HT1080 (cell line): ENCODE measurements at regions not wholly inside any gene's neighbourhood (a gene's known extent, or its start where the extent isn't known, plus 50 kb on each side); places are given as distances from the start of the nearest gene placed in this dataset.

Experiments
- DNase-seq: peaks from one replicate; pipeline ENCODE4 v3.0.0-alpha.2; 2015; ENCODE audit warnings: low read depth

DNA sequence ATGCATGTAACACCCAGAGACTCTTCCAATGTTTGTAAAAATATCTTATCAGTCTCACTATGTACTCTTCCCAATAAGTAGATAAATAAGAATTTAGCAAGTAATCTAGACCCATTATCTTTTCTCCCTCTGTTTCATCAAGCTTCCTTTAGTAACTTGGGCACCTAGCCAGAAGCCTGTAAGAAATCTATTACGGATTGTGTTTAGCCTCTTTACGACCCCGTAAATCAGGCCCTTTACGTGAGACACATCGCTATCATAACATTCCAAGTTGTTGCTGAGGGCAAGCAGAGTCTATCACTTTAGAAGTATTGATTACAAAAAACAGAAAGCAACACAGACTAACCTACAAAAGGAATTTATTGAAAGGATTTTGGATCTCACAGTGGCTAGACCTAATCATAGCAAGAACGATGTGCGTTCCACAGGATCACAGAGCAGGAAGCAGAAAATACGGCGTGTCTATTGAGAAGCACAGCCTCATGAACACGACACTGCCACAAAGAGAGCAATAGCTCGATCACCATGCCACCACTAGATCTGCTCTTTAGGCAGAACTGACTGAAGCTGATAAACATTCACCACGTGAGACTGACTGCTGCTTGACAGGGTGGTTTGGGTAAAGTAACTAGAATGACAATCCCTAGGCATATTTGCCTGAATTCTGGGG is 922.1 kb downstream of the AMY1C start:
- no peak for DNase-seq

- DNase-seq, result no peak
Observed at GRCh38 chr1:104699433-104699832, 949.7 kb downstream of the AMY1C start.

DNA sequence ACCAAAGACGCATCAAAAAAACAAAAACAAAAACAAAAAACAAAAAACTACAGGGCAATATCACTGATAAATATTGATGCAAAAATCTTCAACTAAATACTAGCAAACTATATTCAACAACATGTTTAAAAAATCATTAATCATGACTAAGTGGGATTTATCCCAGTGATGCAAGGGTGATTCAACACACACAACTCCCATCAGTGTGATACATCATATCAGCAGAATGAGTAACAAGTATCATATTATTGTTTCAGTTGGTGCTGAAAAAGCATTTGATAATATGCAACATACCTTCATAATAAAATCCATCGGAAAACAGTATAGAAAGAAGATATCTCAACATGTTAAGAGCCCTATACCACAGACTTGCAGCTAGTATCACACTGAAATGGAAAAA is 953.0 kb downstream of the AMY1C start:
- peak; percentile 48 for DNase-seq

GRCh38 chr1:104706631-104707147 is 957.0 kb downstream of the AMY1C start:
- DNase-seq, result peak; percentile 76

DNA sequence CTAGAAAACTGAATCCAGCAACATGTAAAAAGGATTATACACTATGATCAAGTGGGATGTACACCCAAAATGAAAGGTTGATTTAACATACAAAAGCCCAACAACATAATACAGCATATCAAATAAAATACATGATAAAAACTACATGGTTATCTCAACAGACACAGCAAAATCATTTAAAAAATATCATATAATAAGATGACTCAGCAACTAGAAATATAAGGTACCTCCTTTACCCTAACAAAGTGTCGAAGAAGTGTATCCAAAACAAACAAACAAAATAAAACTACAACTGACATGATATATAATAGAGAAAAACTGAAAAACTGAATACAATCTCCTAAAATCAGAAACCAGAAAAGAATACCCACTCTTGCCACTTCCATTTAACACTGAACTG is 969.1 kb downstream of the AMY1C start:
- no peak for DNase-seq

DNA sequence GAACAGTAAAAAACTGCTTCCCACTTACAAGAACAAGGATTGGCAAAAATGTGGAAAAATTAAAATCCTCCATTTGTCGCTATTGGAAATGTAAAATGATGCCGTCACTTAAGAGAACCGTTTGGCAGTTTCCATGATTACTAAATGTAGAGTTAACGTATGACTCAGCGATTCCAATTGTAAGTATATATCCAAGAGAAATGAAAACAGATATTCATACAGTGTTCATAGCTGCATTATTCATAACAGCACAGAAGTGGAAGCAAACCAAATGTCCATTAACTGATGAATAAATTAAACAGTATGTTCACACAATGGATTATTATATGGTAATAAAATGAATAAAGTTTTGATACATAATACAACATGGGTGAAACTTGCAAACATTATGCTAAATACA is 971.0 kb downstream of the AMY1C start:
- no peak for DNase-seq

GRCh38 chr1:104726917-104727316 is 977.2 kb downstream of the AMY1C start:
- DNase-seq, result no peak

GRCh38 chr1:104733866-104734265 is 984.2 kb downstream of the AMY1C start:
- DNase-seq, result no peak

- no peak for DNase-seq
Observed at GRCh38 chr1:104745875-104746274, 996.2 kb downstream of the AMY1C start.

- no peak for DNase-seq
Observed at GRCh38 chr1:104746994-104747393, 997.3 kb downstream of the AMY1C start.

DNA sequence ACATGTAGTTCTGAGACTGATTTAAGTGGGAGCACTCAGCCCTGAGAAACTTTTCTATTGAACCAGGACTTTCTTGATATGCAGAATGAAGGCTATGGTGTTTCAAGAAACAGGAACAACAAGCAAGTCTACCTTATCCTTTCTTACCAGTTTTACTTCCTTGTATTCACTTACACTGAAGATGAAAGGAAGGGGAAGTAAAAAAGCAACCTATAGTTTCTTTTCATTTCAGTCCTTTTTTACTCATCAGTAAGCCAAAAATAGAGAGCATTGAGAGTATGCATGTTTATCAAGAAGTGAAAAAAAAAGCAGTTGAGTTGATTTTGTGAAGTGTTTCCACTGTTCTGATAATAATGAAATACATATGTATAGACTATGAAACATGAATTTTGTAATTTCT is 1010.3 kb downstream of the AMY1C start:
- DNase-seq, result no peak

DNA sequence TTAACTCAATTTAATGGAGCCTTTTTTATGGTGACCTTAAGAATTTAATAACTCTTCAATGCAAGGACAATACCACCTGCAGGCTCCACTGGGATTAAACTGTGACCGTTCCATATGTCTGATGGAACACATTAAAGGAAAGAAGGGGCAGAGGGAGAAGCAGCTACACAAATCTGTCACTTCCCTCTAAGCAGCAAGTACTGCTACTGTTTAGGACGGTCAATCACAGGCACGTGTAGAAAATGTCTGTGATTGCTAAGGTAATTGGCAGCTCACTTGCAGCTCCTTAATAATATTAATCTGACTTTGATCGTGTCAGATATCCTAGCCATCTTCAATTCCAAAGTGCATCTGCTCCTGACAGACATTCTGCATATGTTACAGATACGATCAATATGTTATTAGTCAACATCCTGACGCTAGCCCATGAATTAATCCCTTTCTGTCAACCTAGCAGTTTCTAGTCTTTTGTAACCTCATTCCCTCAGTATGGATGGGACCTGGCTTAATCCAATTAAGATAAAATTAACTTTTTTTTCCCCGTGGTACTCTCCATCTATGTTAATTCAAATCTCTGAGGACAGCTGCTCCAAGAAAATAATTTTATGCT is 1012.4 kb downstream of the AMY1C start:
- no peak for DNase-seq

DNA sequence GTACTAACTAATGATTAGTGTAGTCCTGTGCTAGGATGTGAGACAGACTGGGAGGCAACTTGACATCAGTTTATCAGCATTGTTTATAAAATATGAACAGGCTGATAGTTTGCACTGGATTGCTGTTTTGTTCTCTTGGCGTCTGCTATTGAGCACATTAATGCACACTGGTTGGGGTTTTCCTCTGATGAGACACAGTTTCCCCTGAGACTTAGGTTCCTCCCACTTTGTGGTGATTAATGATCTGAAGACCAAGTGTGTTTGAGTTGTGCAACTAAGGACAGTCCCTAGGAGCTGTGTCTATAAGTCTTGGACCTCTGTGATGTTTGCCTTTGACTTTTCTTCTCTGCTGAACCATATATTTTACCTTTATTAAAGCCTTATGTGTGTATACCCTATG is 1015.4 kb downstream of the AMY1C start:
- no peak for DNase-seq

DNA sequence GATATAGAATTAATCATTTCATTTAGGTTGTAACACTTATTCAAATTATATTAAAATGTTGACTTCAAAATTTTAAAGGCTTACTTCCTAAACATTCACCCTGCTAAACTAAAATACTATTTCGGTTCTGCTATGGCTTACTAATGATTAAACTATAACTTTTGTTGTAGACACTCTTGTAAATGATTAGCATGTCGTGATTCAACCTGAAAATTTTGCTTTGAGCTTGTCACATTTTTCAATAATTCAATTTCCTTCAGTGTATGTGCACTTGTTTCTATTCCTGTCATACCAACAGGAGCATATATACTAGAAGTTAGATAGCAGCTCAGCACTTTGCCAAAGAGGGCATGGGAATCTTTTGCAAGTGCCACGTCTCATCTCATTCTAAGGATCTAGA is 1018.8 kb downstream of the AMY1C start:
- DNase-seq, result no peak

DNA sequence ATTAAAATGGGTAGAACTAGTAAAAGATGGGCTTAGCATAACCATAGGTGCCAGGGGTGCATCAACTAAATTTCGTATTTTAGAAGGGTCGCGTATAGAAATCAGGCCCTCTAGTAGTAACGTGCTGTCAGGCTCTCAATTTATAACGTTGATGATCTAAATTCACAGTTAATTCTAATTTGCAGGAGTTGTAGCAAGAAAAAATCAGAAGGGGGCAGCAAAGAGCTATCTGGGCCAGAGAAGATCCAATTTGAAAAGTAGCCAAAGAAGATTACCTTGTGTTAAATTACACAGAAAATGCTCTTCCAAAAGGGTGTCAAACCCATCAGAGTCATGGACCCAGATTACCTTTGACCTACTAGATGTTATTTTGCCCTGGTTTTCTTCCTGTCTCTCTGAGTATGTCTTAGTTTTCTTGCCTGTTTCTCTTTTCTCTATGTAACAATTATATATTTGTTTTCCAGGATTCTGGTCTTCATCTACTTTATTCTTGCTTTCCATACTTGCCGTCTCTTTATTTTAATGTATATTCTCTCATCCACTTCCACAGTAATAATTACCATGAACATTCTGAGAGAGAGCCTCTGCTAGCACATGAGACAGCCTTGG is 1030.9 kb downstream of the AMY1C start:
- peak; percentile 18 for DNase-seq

DNA sequence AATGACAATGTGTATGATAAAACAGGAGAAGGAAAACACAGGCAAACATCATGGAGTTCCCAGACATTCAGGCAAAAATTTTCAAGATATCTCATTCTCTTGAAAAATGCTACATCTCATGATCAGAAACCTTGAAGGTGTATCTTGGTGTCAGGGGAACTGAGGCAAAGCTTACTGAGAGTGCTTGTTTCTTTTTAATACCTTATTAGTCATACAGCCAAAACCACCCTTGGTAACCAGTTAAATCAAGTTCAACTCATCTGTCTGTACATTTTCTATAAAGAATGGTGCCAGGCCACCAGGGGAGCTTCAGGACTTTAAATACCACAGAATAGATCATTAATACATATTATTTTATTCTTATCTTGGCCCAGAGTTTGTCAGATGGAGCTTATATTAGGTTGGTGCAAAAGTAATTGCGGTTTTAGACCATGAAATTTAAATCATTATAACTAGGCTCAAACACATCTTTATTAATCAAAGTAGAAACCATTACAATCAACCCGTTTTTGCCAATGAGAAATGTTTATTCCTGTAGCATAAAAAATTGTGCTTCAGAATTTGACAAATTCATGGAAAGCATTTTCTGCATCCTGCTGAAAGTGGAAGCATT is 1036.0 kb downstream of the AMY1C start:
- DNase-seq, result no peak

- no peak for DNase-seq
Observed at GRCh38 chr1:104787866-104788510, 1038.3 kb downstream of the AMY1C start.

- DNase-seq, result no peak
Observed at GRCh38 chr1:104791030-104791429, 1041.3 kb downstream of the AMY1C start.

- DNase-seq, result no peak
Observed at GRCh38 chr1:104794035-104794434, 1044.3 kb downstream of the AMY1C start.

- peak; percentile 52 for DNase-seq
Observed at GRCh38 chr1:104795931-104796330, 1046.2 kb downstream of the AMY1C start.

DNA sequence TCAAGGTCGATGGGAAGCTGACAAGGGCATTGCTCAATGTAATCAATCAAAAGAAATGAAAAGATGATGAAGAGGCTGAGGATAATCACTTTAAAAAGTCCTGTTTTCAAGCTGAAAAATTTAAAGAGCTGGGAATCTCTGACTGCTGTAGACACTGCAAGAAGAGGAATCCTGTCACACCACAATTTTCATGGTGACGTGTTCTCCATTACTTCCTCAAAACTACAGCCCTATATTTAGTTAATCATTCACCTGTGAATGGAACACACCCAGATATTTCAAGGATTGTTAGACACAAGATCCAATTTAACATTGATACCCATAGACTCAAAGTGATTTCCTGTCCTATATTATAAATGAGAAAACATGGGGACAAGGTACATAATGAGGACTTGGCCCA is 1048.3 kb downstream of the AMY1C start:
- DNase-seq, result no peak

DNA sequence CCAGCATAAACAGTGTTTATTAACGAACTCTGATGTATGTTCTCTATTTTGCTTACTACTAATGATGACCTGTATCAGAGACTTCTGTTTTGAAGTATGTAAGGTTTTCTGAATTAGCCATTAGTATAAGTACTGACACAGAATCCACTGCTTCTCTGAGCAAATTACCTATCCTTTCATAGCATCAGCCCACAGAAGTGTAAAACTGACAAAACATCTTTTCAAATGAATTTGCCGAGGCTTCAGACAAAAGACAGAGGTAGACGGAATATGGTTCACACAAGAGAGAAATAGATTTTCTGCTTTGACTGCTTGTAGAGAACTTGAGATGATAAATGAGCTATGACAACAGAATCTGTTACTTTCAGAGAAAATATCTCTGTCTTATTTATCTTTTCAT is 1051.6 kb downstream of the AMY1C start:
- DNase-seq, result no peak
